Right lobe of liver (tissue), 4 donors: ENCODE measurements at regions not wholly inside any gene's neighbourhood (a gene's known extent, or its start where the extent isn't known, plus 50 kb on each side); places are given as distances from the start of the nearest gene placed in this dataset.

ENCODE experiments used
- POLR2A ChIP-seq: fragments of 450-650 bp; IDR thresholded peaks from one replicate; pipeline ENCODE4 v1.6.1; 2017; ENCODE audit warnings: antibody characterized with exemption, mild to moderate bottlenecking
- TF ChIP-seq, protein P1 (sequence below), 4 donors: fragments of 200-600 bp in 3 of 4; fragments of 450-650 bp in 1 of 4; IDR thresholded peaks; one replicate each; pipeline versions ENCODE4 v1.5.1 to v1.8.0; 2016 to 2022; ENCODE audit warnings: antibody characterized with exemption in 4 of 4, mild to moderate bottlenecking in 2 of 4
- donor health status: DM: no; HTN: no; CAD: no.
- donor health status: DM: no; HTN: no; CAD: no.
- donor health status: DM: no; HTN: yes; CAD: no.

- TF ChIP-seq, protein P1, sequence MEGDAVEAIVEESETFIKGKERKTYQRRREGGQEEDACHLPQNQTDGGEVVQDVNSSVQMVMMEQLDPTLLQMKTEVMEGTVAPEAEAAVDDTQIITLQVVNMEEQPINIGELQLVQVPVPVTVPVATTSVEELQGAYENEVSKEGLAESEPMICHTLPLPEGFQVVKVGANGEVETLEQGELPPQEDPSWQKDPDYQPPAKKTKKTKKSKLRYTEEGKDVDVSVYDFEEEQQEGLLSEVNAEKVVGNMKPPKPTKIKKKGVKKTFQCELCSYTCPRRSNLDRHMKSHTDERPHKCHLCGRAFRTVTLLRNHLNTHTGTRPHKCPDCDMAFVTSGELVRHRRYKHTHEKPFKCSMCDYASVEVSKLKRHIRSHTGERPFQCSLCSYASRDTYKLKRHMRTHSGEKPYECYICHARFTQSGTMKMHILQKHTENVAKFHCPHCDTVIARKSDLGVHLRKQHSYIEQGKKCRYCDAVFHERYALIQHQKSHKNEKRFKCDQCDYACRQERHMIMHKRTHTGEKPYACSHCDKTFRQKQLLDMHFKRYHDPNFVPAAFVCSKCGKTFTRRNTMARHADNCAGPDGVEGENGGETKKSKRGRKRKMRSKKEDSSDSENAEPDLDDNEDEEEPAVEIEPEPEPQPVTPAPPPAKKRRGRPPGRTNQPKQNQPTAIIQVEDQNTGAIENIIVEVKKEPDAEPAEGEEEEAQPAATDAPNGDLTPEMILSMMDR (IDR thresholded peaks at IDR 0.05): no peak
- no peak for TF ChIP-seq POLR2A
These were observed 1294.8 kb downstream of the TBC1D22A start for GRCh38 chr22:48057116-48057835.
